H9 (cell line): ENCODE measurements at regions not wholly inside any gene's neighbourhood (a gene's known extent, or its start where the extent isn't known, plus 50 kb on each side); places are given as distances from the start of the nearest gene placed in this dataset.

Experiments
- DNase-seq: peaks from one replicate; pipeline ENCODE4 v3.0.0-alpha.2; 2017
- H2AFZ ChIP-seq: one replicate; pipeline ENCODE4 v1.6.1; 2013; ENCODE audit warnings: mild to moderate bottlenecking, low read length, control low read depth, moderate library complexity
- H2AK5ac ChIP-seq: 2 replicates; pipeline ENCODE4 v1.6.1; 2013; ENCODE audit warnings: low read length, control low read depth, mixed read lengths; ENCODE audit not compliant: insufficient read length
- H2BK120ac ChIP-seq: one replicate; pipeline ENCODE4 v1.6.1; 2013; ENCODE audit warnings: low read depth, mild to moderate bottlenecking, low read length, control low read depth, inconsistent platforms; ENCODE audit not compliant: poor library complexity, severe bottlenecking
- H2BK12ac ChIP-seq: 2 replicates; pipeline ENCODE4 v1.6.1; 2013; ENCODE audit warnings: low read length, control low read depth, mixed read lengths, low read depth; ENCODE audit not compliant: insufficient read length
- H2BK15ac ChIP-seq: 2 replicates; pipeline ENCODE4 v1.6.1; 2013; ENCODE audit warnings: low read depth, low read length, control low read depth
- H2BK20ac ChIP-seq: one replicate; pipeline ENCODE4 v1.6.1; 2013; ENCODE audit warnings: low read depth, mild to moderate bottlenecking, low read length, control low read depth, inconsistent platforms; ENCODE audit not compliant: poor library complexity, severe bottlenecking
- H2BK5ac ChIP-seq: 2 replicates; pipeline ENCODE4 v1.6.1; 2013; ENCODE audit warnings: low read length, control low read depth, mixed read lengths; ENCODE audit not compliant: insufficient read length
- H3K14ac ChIP-seq: 2 replicates; pipeline ENCODE4 v1.6.1; 2013; ENCODE audit warnings: low read length, control low read depth; ENCODE audit not compliant: insufficient read depth
- H3K18ac ChIP-seq: 2 replicates; pipeline ENCODE4 v1.6.1; 2013; ENCODE audit warnings: low read depth, mild to moderate bottlenecking, mixed read lengths, low read length, control low read depth; ENCODE audit not compliant: insufficient read length
- H3K23ac ChIP-seq: 2 replicates; pipeline ENCODE4 v1.6.1; 2013; ENCODE audit warnings: low read length, control low read depth, mixed read lengths, low read depth; ENCODE audit not compliant: insufficient read length
- H3K23me2 ChIP-seq: 2 replicates; pipeline ENCODE4 v1.6.1; 2013; ENCODE audit warnings: low read depth, mild to moderate bottlenecking, mixed read lengths, low read length, control low read depth; ENCODE audit not compliant: insufficient read length, poor library complexity, severe bottlenecking
- H3K27ac ChIP-seq: 2 replicates; pipeline ENCODE4 v1.5.1; 2013; ENCODE audit warnings: low read length, control low read depth, mixed read lengths, low read depth; ENCODE audit not compliant: insufficient read length
- H3K27me3 ChIP-seq: 2 replicates; pipeline ENCODE4 v1.6.1; 2013; ENCODE audit warnings: low read length, control low read depth, inconsistent platforms; ENCODE audit not compliant: insufficient read depth
- H3K4ac ChIP-seq: 2 replicates; pipeline ENCODE4 v1.6.1; 2013; ENCODE audit warnings: low read depth, mild to moderate bottlenecking, control low read depth, inconsistent platforms, low read length, moderate library complexity
- H3K4me1 ChIP-seq: 2 replicates; pipeline ENCODE4 v1.6.1; 2013; ENCODE audit warnings: low read length, control low read depth, inconsistent platforms; ENCODE audit not compliant: insufficient read depth
- H3K4me2 ChIP-seq: 2 replicates; pipeline ENCODE4 v1.6.1; 2013; ENCODE audit warnings: low read length, control low read depth, mixed read lengths; ENCODE audit not compliant: insufficient read length, insufficient read depth
- H3K56ac ChIP-seq: 2 replicates; pipeline ENCODE4 v1.6.1; 2013; ENCODE audit warnings: low read depth, mild to moderate bottlenecking, mixed read lengths, low read length, control low read depth; ENCODE audit not compliant: insufficient read length
- H3K79me1 ChIP-seq: 2 replicates; pipeline ENCODE4 v1.6.1; 2013; ENCODE audit warnings: low read depth, mild to moderate bottlenecking, moderate library complexity, low read length, control low read depth, inconsistent platforms; ENCODE audit not compliant: insufficient read depth, poor library complexity, severe bottlenecking
- H3K79me2 ChIP-seq: 2 replicates; pipeline ENCODE4 v1.6.1; 2013; ENCODE audit warnings: low read length, control low read depth, inconsistent platforms; ENCODE audit not compliant: insufficient read depth
- H3K9ac ChIP-seq: 2 replicates; pipeline ENCODE4 v1.6.1; 2013; ENCODE audit warnings: low read length, control low read depth, mixed read lengths; ENCODE audit not compliant: insufficient read length; ENCODE audit errors: extremely low read depth
- H3K9me3 ChIP-seq: one replicate; pipeline ENCODE4 v1.6.1; 2013; ENCODE audit warnings: low read depth, low read length, inconsistent platforms; ENCODE audit not compliant: control insufficient read depth
- H3T11ph ChIP-seq: one replicate; pipeline ENCODE4 v1.6.1; 2013; ENCODE audit warnings: mild to moderate bottlenecking, low read length, control low read depth, inconsistent platforms
- H4K20me1 ChIP-seq: one replicate; pipeline ENCODE4 v1.6.1; 2013; ENCODE audit not compliant: control insufficient read depth, insufficient read length, insufficient read depth
- H4K5ac ChIP-seq: 2 replicates; pipeline ENCODE4 v1.6.1; 2013; ENCODE audit warnings: low read depth, mild to moderate bottlenecking, mixed read lengths, low read length, control low read depth; ENCODE audit not compliant: insufficient read length
- H4K8ac ChIP-seq: replicated peaks from 2 replicates; pipeline ENCODE4 v1.6.1; 2013; ENCODE audit warnings: low read length, control low read depth, mixed read lengths, low read depth; ENCODE audit not compliant: insufficient read length
- H4K91ac ChIP-seq: 2 replicates; pipeline ENCODE4 v1.6.1; 2013; ENCODE audit warnings: low read depth, mild to moderate bottlenecking, moderate library complexity, mixed read lengths, low read length, control low read depth; ENCODE audit not compliant: insufficient read length
- H3K27ac Mint-ChIP-seq, 3 experiments: 2 replicates in 2 of 3; 3 replicates in 1 of 3; pipeline ENCODE4 v1.8.0; 2020 to 2021; ENCODE audit warnings: mixed read lengths in 3 of 3, mild to moderate bottlenecking in 1 of 3, moderate library complexity in 1 of 3
- H3K27me3 Mint-ChIP-seq: 2 replicates; pipeline ENCODE4 v1.8.0; 2021; ENCODE audit warnings: low read depth, mild to moderate bottlenecking, moderate library complexity, mixed read lengths
- H3K36me3 Mint-ChIP-seq, 3 experiments: 2 replicates in 2 of 3; 3 replicates in 1 of 3; pipeline ENCODE4 v1.8.0; 2020 to 2021; ENCODE audit warnings: low read depth in 3 of 3, mixed read lengths in 3 of 3; ENCODE audit not compliant: insufficient read depth in 1 of 3
- H3K4me1 Mint-ChIP-seq, 2 experiments: 2 replicates each; pipeline ENCODE4 v1.8.0; 2020; ENCODE audit warnings: mixed read lengths in 2 of 2
- H3K4me3 Mint-ChIP-seq, 2 experiments: 2 replicates in 1 of 2; 3 replicates in 1 of 2; pipeline ENCODE4 v1.8.0; 2020 to 2021; ENCODE audit warnings: mild to moderate bottlenecking in 2 of 2, mixed read lengths in 2 of 2, moderate library complexity in 1 of 2
- H3K9me3 Mint-ChIP-seq, 2 experiments: 2 replicates in 1 of 2; 3 replicates in 1 of 2; pipeline ENCODE4 v1.8.0; 2020; ENCODE audit warnings: mild to moderate bottlenecking in 2 of 2, mixed read lengths in 2 of 2, moderate library complexity in 1 of 2
- WGBS: extraction: QIAGEN DNeasy Blood & Tissue Kit; methylation state at CpG from one replicate; pipeline ENCODE4 v1.1.7; 2013; ENCODE audit warnings: missing lambda C conversion rate, low lambda C conversion rate, mixed read lengths; ENCODE audit not compliant: insufficient read length; ENCODE audit errors: extremely low coverage; 5-methylcytosine and 5-hydroxymethylcytosine counted together
- TF ChIP-seq, protein P1 (sequence below): fragments of 200-600 bp; sonication (generic); conservative IDR thresholded peaks from 3 replicates; pipeline ENCODE4 v1.8.0; 2021; ENCODE audit warnings: antibody characterized with exemption, mild to moderate bottlenecking

DNA sequence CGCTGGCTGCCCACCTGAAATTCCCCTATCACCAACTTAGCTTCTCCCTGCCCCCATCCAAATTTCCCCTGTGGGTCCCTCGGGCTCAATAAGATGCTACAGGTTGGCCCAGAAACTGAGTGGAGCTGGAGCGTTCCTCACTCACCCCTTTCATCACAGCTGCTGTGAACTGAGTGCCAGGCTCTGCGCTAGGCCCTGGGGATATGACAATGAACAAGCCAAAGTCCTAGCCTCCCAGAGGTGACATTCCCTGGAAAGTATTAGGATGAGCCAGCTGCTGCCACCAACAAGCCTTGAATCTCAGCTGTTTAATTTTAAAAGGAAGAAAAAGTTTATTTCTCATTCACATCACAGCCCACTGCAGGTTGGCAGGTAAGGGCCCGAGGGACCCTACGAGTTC, 86.6 kb upstream of the EYA2 start:
- Histone ChIP-seq H4K5ac (no peak overlapping the region), H2BK12ac (no peak overlapping the region), H3K4me1 (no peaks in the 10 kb centered on the region), H3K14ac (no peak overlapping the region), H4K91ac (no peak overlapping the region), H3K4ac (no peak overlapping the region), H3K9me3 (no peaks in the 10 kb centered on the region), H3T11ph (no peak overlapping the region), H3K79me1 (no peaks in the 10 kb centered on the region), H3K56ac (no peak overlapping the region), H3K27ac (no peak overlapping the region), H3K18ac (no peak overlapping the region), H2AFZ (no peak overlapping the region), H3K23me2 (no peaks in the 10 kb centered on the region), H2AK5ac (no peak overlapping the region), H3K4me2 (no peak overlapping the region), H3K27me3 (no peaks in the 10 kb centered on the region), H2BK120ac (no peak overlapping the region), H4K20me1 (no peaks in the 10 kb centered on the region), H4K8ac (no peak overlapping the region), H2BK15ac (no peak overlapping the region), H2BK5ac (no peak overlapping the region), H3K79me2 (no peaks in the 10 kb centered on the region), H2BK20ac (no peak overlapping the region), H3K9ac (no peak overlapping the region), H3K23ac (no peak overlapping the region)
- Mint-ChIP-seq H3K27me3 (no peaks in the 10 kb centered on the region), H3K27ac (no peak overlapping the region), H3K4me3 (no peak overlapping the region), H3K36me3 (no peaks in the 10 kb centered on the region), H3K4me1 (peaks cover 13 to 24% of the 10 kb centered on the region in 2 experiments), H3K9me3 (no peaks in the 10 kb centered on the region)
- TF ChIP-seq, protein P1, sequence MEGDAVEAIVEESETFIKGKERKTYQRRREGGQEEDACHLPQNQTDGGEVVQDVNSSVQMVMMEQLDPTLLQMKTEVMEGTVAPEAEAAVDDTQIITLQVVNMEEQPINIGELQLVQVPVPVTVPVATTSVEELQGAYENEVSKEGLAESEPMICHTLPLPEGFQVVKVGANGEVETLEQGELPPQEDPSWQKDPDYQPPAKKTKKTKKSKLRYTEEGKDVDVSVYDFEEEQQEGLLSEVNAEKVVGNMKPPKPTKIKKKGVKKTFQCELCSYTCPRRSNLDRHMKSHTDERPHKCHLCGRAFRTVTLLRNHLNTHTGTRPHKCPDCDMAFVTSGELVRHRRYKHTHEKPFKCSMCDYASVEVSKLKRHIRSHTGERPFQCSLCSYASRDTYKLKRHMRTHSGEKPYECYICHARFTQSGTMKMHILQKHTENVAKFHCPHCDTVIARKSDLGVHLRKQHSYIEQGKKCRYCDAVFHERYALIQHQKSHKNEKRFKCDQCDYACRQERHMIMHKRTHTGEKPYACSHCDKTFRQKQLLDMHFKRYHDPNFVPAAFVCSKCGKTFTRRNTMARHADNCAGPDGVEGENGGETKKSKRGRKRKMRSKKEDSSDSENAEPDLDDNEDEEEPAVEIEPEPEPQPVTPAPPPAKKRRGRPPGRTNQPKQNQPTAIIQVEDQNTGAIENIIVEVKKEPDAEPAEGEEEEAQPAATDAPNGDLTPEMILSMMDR, result no peak
- no CpG with 5 or more reads among the region's 6 CpGs for WGBS
- no peak for DNase-seq
